B cell (primary cell): ENCODE measurements at regions not wholly inside any gene's neighbourhood (a gene's known extent, or its start where the extent isn't known, plus 50 kb on each side); places are given as distances from the start of the nearest gene placed in this dataset.

Source experiments
- ATAC-seq: fragments of 200-7000 bp; cut with Tn5 transposase; one replicate; pipeline ENCODE4 v1.10.0; 2021; ENCODE audit warnings: low read depth, mild to moderate bottlenecking, moderate number of reproducible peaks, moderate library complexity
- CTCF ChIA-PET: fragments of 350-600 bp; sonication (Branson Sonifier 250); formaldehyde crosslinking; loops from one replicate; lab custom pipeline; 2021; ENCODE audit warnings: antibody characterized with exemption, inconsistent platforms; lab: Charles Lee
- POLR2A ChIA-PET: fragments of 350-600 bp; sonication (Branson Sonifier 250); formaldehyde crosslinking; loops from one replicate; lab custom pipeline; 2021; ENCODE audit warnings: antibody characterized with exemption; lab: Charles Lee
- DNase-seq: peaks from one replicate; pipeline ENCODE4 v3.0.0; 2013
- H2AFZ ChIP-seq: 2 replicates; pipeline ENCODE4 v1.6.1; 2012; ENCODE audit warnings: mild to moderate bottlenecking, low read depth, low read length; ENCODE audit not compliant: insufficient read depth, poor library complexity, severe bottlenecking
- H3K27ac ChIP-seq, 2 donors: 1 replicate in 1 of 2; 2 replicates in 1 of 2; pipeline ENCODE4 v1.5.1; 2012 to 2013; ENCODE audit warnings: low read length in 2 of 2, mild to moderate bottlenecking in 2 of 2, moderate library complexity in 1 of 2
- H3K27me3 ChIP-seq, 4 experiments: fragments of 200-600 bp in 1 of 4; sonication (generic) in 1 of 4; replicated peaks in 1 of 4; 1 replicate in 2 of 4; 2 replicates in 2 of 4; pipeline versions ENCODE4 v1.6.1 to v1.7.0; 2013 to 2016; ENCODE audit warnings: low read length in 3 of 4, mild to moderate bottlenecking in 2 of 4, mixed read lengths in 1 of 4, moderate library complexity in 1 of 4; ENCODE audit not compliant: insufficient read depth in 4 of 4, control insufficient read depth in 3 of 4; ENCODE audit errors: control extremely low read depth in 1 of 4
- H3K36me3 ChIP-seq, 2 experiments: replicated peaks in 1 of 2; 1 replicate in 1 of 2; 2 replicates in 1 of 2; pipeline versions ENCODE4 v1.6.1 to v1.7.1; 2013; ENCODE audit warnings: low read length in 1 of 2; ENCODE audit not compliant: insufficient read depth in 2 of 2, control insufficient read depth in 1 of 2; ENCODE audit errors: control extremely low read depth in 1 of 2, extremely low read depth in 1 of 2
- H3K4me1 ChIP-seq, 2 donors: fragments of 200-600 bp in 1 of 2; sonication (generic) in 1 of 2; 1 replicate in 1 of 2; 2 replicates in 1 of 2; pipeline versions ENCODE4 v1.5.1 to v1.6.1; 2013 to 2017; ENCODE audit warnings: low read length in 2 of 2; ENCODE audit not compliant: control insufficient read depth in 2 of 2, insufficient read depth in 2 of 2
- H3K4me2 ChIP-seq: replicated peaks from 2 replicates; pipeline ENCODE3; 2012; ENCODE audit warnings: mild to moderate bottlenecking, low read depth, low read length; ENCODE audit not compliant: poor library complexity, severe bottlenecking
- H3K4me3 ChIP-seq, 5 experiments: fragments of 200-600 bp in 1 of 5; sonication (generic) in 1 of 5; 1 replicate in 3 of 5; 2 replicates in 2 of 5; pipeline versions ENCODE4 v1.5.1 to v1.7.0; 2011 to 2016; ENCODE audit warnings: low read length in 4 of 5, mild to moderate bottlenecking in 4 of 5, low read depth in 2 of 5, control low read depth in 1 of 5, moderate library complexity in 1 of 5; ENCODE audit not compliant: insufficient read depth in 1 of 5; ENCODE audit errors: control extremely low read depth in 1 of 5, extremely low read depth in 1 of 5
- H3K79me2 ChIP-seq: fragments of 200-600 bp; sonication (generic); one replicate; pipeline ENCODE4 v1.6.0; 2016; ENCODE audit warnings: low read length; ENCODE audit not compliant: control insufficient read depth, insufficient read depth
- H3K9ac ChIP-seq: fragments of 200-600 bp; sonication (generic); 2 replicates; pipeline ENCODE4 v1.6.1; 2017; ENCODE audit warnings: mild to moderate bottlenecking, low read length, moderate library complexity
- H3K9me3 ChIP-seq, 3 donors: one replicate each; pipeline versions ENCODE4 v1.6.1 to v1.7.1; 2013; ENCODE audit warnings: low read length in 2 of 3; ENCODE audit not compliant: control insufficient read depth in 2 of 3, insufficient read depth in 1 of 3; ENCODE audit errors: control extremely low read depth in 1 of 3
- H4K20me1 ChIP-seq: 2 replicates; pipeline ENCODE4 v1.6.0; 2012; ENCODE audit warnings: mild to moderate bottlenecking, low read length; ENCODE audit not compliant: insufficient read depth, control insufficient read depth, poor library complexity, severe bottlenecking
- H3K27ac Mint-ChIP-seq: one replicate; pipeline ENCODE4 v1.8.0; 2021; ENCODE audit warnings: mixed read lengths
- H3K27me3 Mint-ChIP-seq: one replicate; pipeline ENCODE4 v1.8.0; 2021; ENCODE audit warnings: mixed read lengths
- H3K4me1 Mint-ChIP-seq: one replicate; pipeline ENCODE4 v1.8.0; 2021; ENCODE audit warnings: mixed read lengths
- H3K4me3 Mint-ChIP-seq: one replicate; pipeline ENCODE4 v1.8.0; 2021; ENCODE audit warnings: mixed read lengths
- H3K9me3 Mint-ChIP-seq: one replicate; pipeline ENCODE4 v1.8.0; 2022; ENCODE audit warnings: mixed read lengths; ENCODE audit not compliant: insufficient read depth
- EZH2 ChIP-seq: IDR thresholded peaks from 2 replicates; pipeline ENCODE4 v1.6.1; 2012; ENCODE audit warnings: borderline replicate concordance, low read depth, mild to moderate bottlenecking, moderate library complexity, low read length; ENCODE audit not compliant: insufficient read depth, poor library complexity, severe bottlenecking
- WGBS: methylation state at CpG from one replicate; pipeline ENCODE4 v1.1.5; 2013; ENCODE audit warnings: missing lambda C conversion rate; ENCODE audit not compliant: insufficient coverage; 5-methylcytosine and 5-hydroxymethylcytosine counted together
- intact Hi-C: fragments of 100-400 bp; cut with micrococcal nuclease; formaldehyde crosslinking; loops from one replicate; pipeline ENCODE4 v1.10.0; 2022
- TF ChIP-seq, protein P1 (sequence below): fragments of 200-600 bp; IDR thresholded peaks from one replicate; pipeline ENCODE4 v1.8.0; 2022; ENCODE audit warnings: antibody characterized with exemption, mild to moderate bottlenecking

DNA sequence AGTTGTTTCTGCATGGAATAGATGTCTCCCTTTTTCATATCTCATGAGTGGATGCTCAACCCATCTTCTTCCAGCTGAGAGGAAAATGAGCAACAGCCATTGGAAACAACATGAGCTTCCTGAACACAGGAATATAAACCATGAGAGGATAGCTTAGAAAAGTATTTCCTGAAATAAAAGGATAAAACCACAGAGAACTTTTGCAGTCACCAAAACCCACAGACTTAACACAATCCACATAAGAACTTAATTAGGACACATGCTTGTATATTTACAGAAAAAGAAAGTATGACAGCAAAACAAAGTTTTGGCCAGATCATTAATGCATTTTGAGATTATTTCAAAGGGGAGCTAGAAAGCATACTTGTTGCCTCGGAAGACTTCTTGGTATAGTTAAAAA lies 180.5 kb upstream of the RASGRP1 start:
- TF ChIP-seq, protein P1, sequence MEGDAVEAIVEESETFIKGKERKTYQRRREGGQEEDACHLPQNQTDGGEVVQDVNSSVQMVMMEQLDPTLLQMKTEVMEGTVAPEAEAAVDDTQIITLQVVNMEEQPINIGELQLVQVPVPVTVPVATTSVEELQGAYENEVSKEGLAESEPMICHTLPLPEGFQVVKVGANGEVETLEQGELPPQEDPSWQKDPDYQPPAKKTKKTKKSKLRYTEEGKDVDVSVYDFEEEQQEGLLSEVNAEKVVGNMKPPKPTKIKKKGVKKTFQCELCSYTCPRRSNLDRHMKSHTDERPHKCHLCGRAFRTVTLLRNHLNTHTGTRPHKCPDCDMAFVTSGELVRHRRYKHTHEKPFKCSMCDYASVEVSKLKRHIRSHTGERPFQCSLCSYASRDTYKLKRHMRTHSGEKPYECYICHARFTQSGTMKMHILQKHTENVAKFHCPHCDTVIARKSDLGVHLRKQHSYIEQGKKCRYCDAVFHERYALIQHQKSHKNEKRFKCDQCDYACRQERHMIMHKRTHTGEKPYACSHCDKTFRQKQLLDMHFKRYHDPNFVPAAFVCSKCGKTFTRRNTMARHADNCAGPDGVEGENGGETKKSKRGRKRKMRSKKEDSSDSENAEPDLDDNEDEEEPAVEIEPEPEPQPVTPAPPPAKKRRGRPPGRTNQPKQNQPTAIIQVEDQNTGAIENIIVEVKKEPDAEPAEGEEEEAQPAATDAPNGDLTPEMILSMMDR = no peak
- TF ChIP-seq EZH2 = no peak
- CTCF ChIA-PET = no interaction called here
- Mint-ChIP-seq H3K9me3 (no peaks in the 10 kb centered on the region), H3K4me1 (no peaks in the 10 kb centered on the region), H3K27me3 (peaks cover 33% of the 10 kb centered on the region), H3K27ac (no peak overlapping the region), H3K4me3 (no peak overlapping the region)
- H3K9me3 ChIP-seq = no peaks in the 10 kb centered on the region
- H3K36me3 ChIP-seq = no peaks in the 10 kb centered on the region
- H2AFZ ChIP-seq = no peak overlapping the region
- no peak overlapping the region for H3K9ac ChIP-seq
- no peak for ATAC-seq
- no peak overlapping the region for H3K27ac ChIP-seq
- H3K79me2 ChIP-seq = no peaks in the 10 kb centered on the region
- no peak overlapping the region for H3K4me2 ChIP-seq
- H3K4me1 ChIP-seq = no peaks in the 10 kb centered on the region
- H4K20me1 ChIP-seq = no peaks in the 10 kb centered on the region
- no peak overlapping the region for H3K4me3 ChIP-seq
- no CpG with 5 or more reads among the region's 1 CpG for WGBS
- intact Hi-C loops = no loop called here
- DNase-seq = no peak
- H3K27me3 ChIP-seq = peaks cover 0 to 5% (median 1%) of the 10 kb centered on the region in 4 experiments
- POLR2A ChIA-PET = no interaction called here

DNA sequence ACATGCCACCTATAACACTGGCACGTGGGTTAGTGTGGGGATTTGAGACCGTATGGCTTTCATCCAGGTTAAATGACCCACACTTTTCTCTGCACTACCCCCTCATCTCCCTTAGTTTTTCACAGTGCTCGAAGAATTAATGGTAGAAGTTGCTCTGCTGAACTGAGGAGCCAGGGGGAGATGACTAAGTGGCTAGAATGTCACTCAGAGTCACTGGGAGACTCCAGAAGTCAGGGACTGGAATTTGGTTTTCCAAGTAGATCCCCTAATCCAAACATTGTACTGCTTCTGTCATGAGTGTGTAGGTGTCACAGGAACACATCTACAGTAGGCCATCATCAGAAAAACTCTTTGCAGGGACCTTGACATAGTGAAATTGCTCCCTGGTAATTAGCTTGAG lies 181.0 kb upstream of the RASGRP1 start:
- H3K4me3 Mint-ChIP-seq = no peak overlapping the region
- no peak for TF ChIP-seq EZH2
- TF ChIP-seq, protein P1 = no peak

More for the DNA sequence above, 181.0 kb upstream of the RASGRP1 start:
- H3K9ac ChIP-seq = no peak overlapping the region
- no peaks in the 10 kb centered on the region for H3K4me1 ChIP-seq
- no peaks in the 10 kb centered on the region for H3K4me1 Mint-ChIP-seq
- no peak overlapping the region for H3K4me3 ChIP-seq
- no peak overlapping the region for H2AFZ ChIP-seq
- H3K27me3 Mint-ChIP-seq = peaks cover 33% of the 10 kb centered on the region
- CTCF ChIA-PET = no interaction called here
- no peak overlapping the region for H3K27ac ChIP-seq
- H3K27ac Mint-ChIP-seq = no peak overlapping the region
- ATAC-seq (no peak), DNase-seq (no peak)
- peaks cover 0 to 5% (median 1%) of the 10 kb centered on the region in 4 experiments for H3K27me3 ChIP-seq
- no peak overlapping the region for H3K4me2 ChIP-seq
- no peaks in the 10 kb centered on the region for H3K79me2 ChIP-seq
- no peaks in the 10 kb centered on the region for H3K9me3 Mint-ChIP-seq
- WGBS = no CpG with 5 or more reads among the region's 3 CpGs
- intact Hi-C loops = no loop called here
- H4K20me1 ChIP-seq = no peaks in the 10 kb centered on the region
- POLR2A ChIA-PET = no interaction called here
- no peaks in the 10 kb centered on the region for H3K36me3 ChIP-seq
- no peaks in the 10 kb centered on the region for H3K9me3 ChIP-seq
